ENCODE measurements at regions not wholly inside any gene's neighbourhood (a gene's known extent, or its start where the extent isn't known, plus 50 kb on each side); places are given as distances from the start of the nearest gene placed in this dataset.

GRCh38 chr7:80303315-80303714, 168.7 kb downstream of the GNAI1 start:
- 90% methylated on average over 2 of the region's 2 CpGs for WGBS, 2 donors
- no peak for DNase-seq
- H3K4me3 ChIP-seq: no peak overlapping the region

DNA sequence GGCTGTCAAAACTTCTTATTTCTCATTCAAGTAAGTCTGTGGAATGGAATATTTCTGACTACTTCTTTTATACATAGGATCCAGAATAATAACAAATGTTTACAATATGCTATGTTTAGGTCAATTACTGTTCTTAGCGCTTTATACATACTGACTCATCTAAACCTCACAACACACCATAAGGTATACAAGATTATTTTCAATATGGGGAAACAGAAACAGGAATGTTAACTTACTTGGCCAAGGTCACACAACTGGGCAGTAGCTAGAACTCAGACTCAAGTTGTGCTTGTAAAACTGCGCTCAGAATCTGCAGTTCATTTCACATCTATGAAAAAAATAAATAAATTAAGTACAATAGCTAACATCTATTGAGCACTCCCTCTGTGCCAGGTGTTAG, 168.0 kb downstream of the GNAI1 start:
- Histone ChIP-seq H3K4me1 (ENCODE audit: control insufficient read depth in 5 of 5, insufficient read depth in 5 of 5, low read length in 5 of 5) (no peaks in the 10 kb centered on the region), H3K27ac (ENCODE audit: low read depth in 1 of 2, low read length in 1 of 2) (no peak overlapping the region), H3K27me3 (ENCODE audit: control insufficient read depth in 3 of 3, insufficient read depth in 3 of 3, low read length in 2 of 3) (no peaks in the 10 kb centered on the region), H3K9ac (ENCODE audit: insufficient read depth in 1 of 2, low read length in 2 of 2) (no peak overlapping the region), H3K4me3 (no peak overlapping the region), H3K36me3 (ENCODE audit: control insufficient read depth in 4 of 4, insufficient read depth in 4 of 4, low read length in 4 of 4) (no peaks in the 10 kb centered on the region), H3K9me3 (ENCODE audit: control insufficient read depth in 4 of 4, insufficient read depth in 3 of 4, low read length in 3 of 4) (no peaks in the 10 kb centered on the region)
- WGBS, 2 donors: 93 to 94% methylated on average over 2 of the region's 2 CpGs
- no peak for DNase-seq
- ATAC-seq (ENCODE audit: insufficient read depth, low FRiP score): no peak
- TF ChIP-seq CTCF (IDR thresholded peaks at IDR 0.05; ENCODE audit: control extremely low read depth, extremely low read depth): no peak

More at GRCh38 chr7:80303315-80303714, 168.7 kb downstream of the GNAI1 start:
- H3K36me3 ChIP-seq (ENCODE audit: control insufficient read depth in 4 of 4, insufficient read depth in 4 of 4, low read length in 4 of 4): no peaks in the 10 kb centered on the region
- no peak for TF ChIP-seq CTCF (IDR thresholded peaks at IDR 0.05; ENCODE audit: control extremely low read depth, extremely low read depth)
- no peaks in the 10 kb centered on the region for H3K4me1 ChIP-seq (ENCODE audit: control insufficient read depth in 5 of 5, insufficient read depth in 5 of 5, low read length in 5 of 5)
- no peak overlapping the region for H3K9ac ChIP-seq (ENCODE audit: insufficient read depth in 1 of 2, low read length in 2 of 2)
- H3K9me3 ChIP-seq (ENCODE audit: control insufficient read depth in 4 of 4, insufficient read depth in 3 of 4, low read length in 3 of 4): no peaks in the 10 kb centered on the region
- H3K27ac ChIP-seq (ENCODE audit: low read depth in 1 of 2, low read length in 1 of 2): no peak overlapping the region
- H3K27me3 ChIP-seq (ENCODE audit: control insufficient read depth in 3 of 3, insufficient read depth in 3 of 3, low read length in 2 of 3): no peaks in the 10 kb centered on the region
- no peak for ATAC-seq (ENCODE audit: insufficient read depth, low FRiP score)

- WGBS, 2 donors: 80 to 88% methylated on average over 5 of the region's 5 CpGs
- Histone ChIP-seq H3K27ac (ENCODE audit: low read depth in 1 of 2, low read length in 1 of 2) (no peak overlapping the region), H3K9ac (ENCODE audit: insufficient read depth in 1 of 2, low read length in 2 of 2) (no peak overlapping the region), H3K36me3 (ENCODE audit: control insufficient read depth in 4 of 4, insufficient read depth in 4 of 4, low read length in 4 of 4) (no peaks in the 10 kb centered on the region), H3K4me1 (ENCODE audit: control insufficient read depth in 5 of 5, insufficient read depth in 5 of 5, low read length in 5 of 5) (no peaks in the 10 kb centered on the region), H3K9me3 (ENCODE audit: control insufficient read depth in 4 of 4, insufficient read depth in 3 of 4, low read length in 3 of 4) (no peaks in the 10 kb centered on the region), H3K27me3 (ENCODE audit: control insufficient read depth in 3 of 3, insufficient read depth in 3 of 3, low read length in 2 of 3) (no peaks in the 10 kb centered on the region), H3K4me3 (no peak overlapping the region)
- ATAC-seq (ENCODE audit: insufficient read depth, low FRiP score): no peak
- TF ChIP-seq CTCF (IDR thresholded peaks at IDR 0.05; ENCODE audit: control extremely low read depth, extremely low read depth): no peak
- DNase-seq: no peak
These were observed 167.4 kb downstream of the GNAI1 start for GRCh38 chr7:80302078-80302477.

- H3K27me3 ChIP-seq (ENCODE audit: control insufficient read depth in 3 of 3, insufficient read depth in 3 of 3, low read length in 2 of 3): no peaks in the 10 kb centered on the region
- no peak for DNase-seq
- H3K36me3 ChIP-seq (ENCODE audit: control insufficient read depth in 4 of 4, insufficient read depth in 4 of 4, low read length in 4 of 4): no peaks in the 10 kb centered on the region
- H3K9ac ChIP-seq (ENCODE audit: insufficient read depth in 1 of 2, low read length in 2 of 2): no peak overlapping the region
- no peak overlapping the region for H3K27ac ChIP-seq (ENCODE audit: low read depth in 1 of 2, low read length in 1 of 2)
- no peaks in the 10 kb centered on the region for H3K4me1 ChIP-seq (ENCODE audit: control insufficient read depth in 5 of 5, insufficient read depth in 5 of 5, low read length in 5 of 5)
- ATAC-seq (ENCODE audit: insufficient read depth, low FRiP score): no peak
- peaks cover 0 to 4% (median 0%) of the 10 kb centered on the region in 4 donors for H3K9me3 ChIP-seq (ENCODE audit: control insufficient read depth in 4 of 4, insufficient read depth in 3 of 4, low read length in 3 of 4)
- no peak for TF ChIP-seq CTCF (IDR thresholded peaks at IDR 0.05; ENCODE audit: control extremely low read depth, extremely low read depth)
- H3K4me3 ChIP-seq: no peak overlapping the region
These were observed 163.6 kb downstream of the GNAI1 start for GRCh38 chr7:80298201-80298600.
